ENCODE measurements at regions not wholly inside any gene's neighbourhood (a gene's known extent, or its start where the extent isn't known, plus 50 kb on each side); places are given as distances from the start of the nearest gene placed in this dataset.

GRCh38 chr3:74402821-74403220 is 211.6 kb downstream of the CNTN3 start:
- TF ChIP-seq CTCF (conservative IDR thresholded peaks at IDR 0.05 in 1 of 2, IDR thresholded peaks at IDR 0.05 in 1 of 2; ENCODE audit: extremely low read depth in 1 of 2, insufficient read depth in 1 of 2, low read depth in 1 of 2, low read length in 2 of 2) = no peak
- TF ChIP-seq EZH2 (IDR thresholded peaks at IDR 0.05; ENCODE audit: borderline replicate concordance, low read length) = no peak
